ENCODE measurements at regions not wholly inside any gene's neighbourhood (a gene's known extent, or its start where the extent isn't known, plus 50 kb on each side); places are given as distances from the start of the nearest gene placed in this dataset.

GRCh38 chr6:166006900-166007301 is 160.8 kb downstream of the TBXT start:
- TF ChIP-seq EZH2phosphoT487 (conservative IDR thresholded peaks at IDR 0.05; ENCODE audit: low read length) (no peak), CTCF (IDR thresholded peaks at IDR 0.05; ENCODE audit: insufficient read depth, low read length, poor library complexity, severe bottlenecking) (no peak)

All from SU-DHL-6 (cell line).